ENCODE measurements at regions not wholly inside any gene's neighbourhood (a gene's known extent, or its start where the extent isn't known, plus 50 kb on each side); places are given as distances from the start of the nearest gene placed in this dataset.

GRCh38 chr13:31853643-31854326, 114.5 kb downstream of the RXFP2 start:
- Mint-ChIP-seq H3K36me3 (ENCODE audit: insufficient read depth, unreplicated experiment) (no peaks in the 10 kb centered on the region), H3K4me1 (ENCODE audit: insufficient read depth, unreplicated experiment) (no peaks in the 10 kb centered on the region), H3K9me3 (ENCODE audit: unreplicated experiment) (no peaks in the 10 kb centered on the region), H3K27ac (ENCODE audit: low read depth, unreplicated experiment) (no peak overlapping the region), H3K27me3 (ENCODE audit: insufficient read depth, unreplicated experiment) (peaks cover 4% of the 10 kb centered on the region), H3K4me3 (ENCODE audit: unreplicated experiment) (no peak overlapping the region)
- no peak for DNase-seq (ENCODE audit: unreplicated experiment)
- ChIA-PET CTCF (interaction anchor here (0.7 to 1.0 kb wide), 2 partner anchors 56 to 217 kb away, joined by 3 read pairs; no protein-coding TSS in a partner anchor), POLR2A (no interaction called here)
- intact Hi-C loops (cut with micrococcal nuclease), result no loop called here
- no TSS peak for BruUV-seq (replicated peaks)
- TF ChIP-seq, protein P1, sequence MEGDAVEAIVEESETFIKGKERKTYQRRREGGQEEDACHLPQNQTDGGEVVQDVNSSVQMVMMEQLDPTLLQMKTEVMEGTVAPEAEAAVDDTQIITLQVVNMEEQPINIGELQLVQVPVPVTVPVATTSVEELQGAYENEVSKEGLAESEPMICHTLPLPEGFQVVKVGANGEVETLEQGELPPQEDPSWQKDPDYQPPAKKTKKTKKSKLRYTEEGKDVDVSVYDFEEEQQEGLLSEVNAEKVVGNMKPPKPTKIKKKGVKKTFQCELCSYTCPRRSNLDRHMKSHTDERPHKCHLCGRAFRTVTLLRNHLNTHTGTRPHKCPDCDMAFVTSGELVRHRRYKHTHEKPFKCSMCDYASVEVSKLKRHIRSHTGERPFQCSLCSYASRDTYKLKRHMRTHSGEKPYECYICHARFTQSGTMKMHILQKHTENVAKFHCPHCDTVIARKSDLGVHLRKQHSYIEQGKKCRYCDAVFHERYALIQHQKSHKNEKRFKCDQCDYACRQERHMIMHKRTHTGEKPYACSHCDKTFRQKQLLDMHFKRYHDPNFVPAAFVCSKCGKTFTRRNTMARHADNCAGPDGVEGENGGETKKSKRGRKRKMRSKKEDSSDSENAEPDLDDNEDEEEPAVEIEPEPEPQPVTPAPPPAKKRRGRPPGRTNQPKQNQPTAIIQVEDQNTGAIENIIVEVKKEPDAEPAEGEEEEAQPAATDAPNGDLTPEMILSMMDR (IDR thresholded peaks at IDR 0.05; ENCODE audit: unreplicated experiment), result no peak

DNA sequence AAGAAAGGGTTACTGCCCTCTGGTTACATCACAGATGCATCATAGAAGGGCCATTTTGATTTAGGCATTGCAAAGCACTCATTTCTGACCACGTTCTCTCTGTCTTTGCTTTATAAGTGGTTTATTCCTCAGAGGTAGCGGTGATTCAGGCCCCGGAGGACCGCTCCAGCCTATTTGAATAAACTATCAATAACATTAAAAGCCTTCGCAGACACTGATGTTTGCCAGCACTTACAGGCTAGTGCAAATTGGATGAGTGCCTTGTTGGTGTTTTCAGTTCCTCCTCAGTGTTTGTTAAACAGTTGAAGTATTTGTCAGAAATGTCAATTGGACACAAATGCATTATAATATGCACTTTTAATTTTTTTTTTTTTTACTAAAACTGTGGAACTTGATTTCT, 120.2 kb downstream of the RXFP2 start:
- DNase-seq (ENCODE audit: unreplicated experiment), result no peak
- ChIA-PET POLR2A (interaction anchor here (0.7 kb wide), 1 partner anchor 313 kb away, joined by 4 read pairs; no protein-coding TSS in a partner anchor), CTCF (no interaction called here)
- Mint-ChIP-seq H3K9me3 (ENCODE audit: unreplicated experiment) (no peaks in the 10 kb centered on the region), H3K36me3 (ENCODE audit: insufficient read depth, unreplicated experiment) (no peaks in the 10 kb centered on the region), H3K4me1 (ENCODE audit: insufficient read depth, unreplicated experiment) (no peaks in the 10 kb centered on the region), H3K27ac (ENCODE audit: low read depth, unreplicated experiment) (no peak overlapping the region), H3K4me3 (ENCODE audit: unreplicated experiment) (no peak overlapping the region), H3K27me3 (ENCODE audit: insufficient read depth, unreplicated experiment) (no peaks in the 10 kb centered on the region)
- intact Hi-C loops (cut with micrococcal nuclease), result no loop called here
- TF ChIP-seq, protein P1 (IDR thresholded peaks at IDR 0.05; ENCODE audit: unreplicated experiment), result no peak
- no TSS peak for BruUV-seq (replicated peaks)

- H3K9me3 Mint-ChIP-seq (ENCODE audit: unreplicated experiment), result no peaks in the 10 kb centered on the region
- intact Hi-C loops (cut with micrococcal nuclease), result no loop called here
- TF ChIP-seq, protein P1 (IDR thresholded peaks at IDR 0.05; ENCODE audit: unreplicated experiment), result no peak
- H3K27ac Mint-ChIP-seq (ENCODE audit: low read depth, unreplicated experiment), result no peak overlapping the region
- H3K36me3 Mint-ChIP-seq (ENCODE audit: insufficient read depth, unreplicated experiment), result no peaks in the 10 kb centered on the region
- no TSS peak for BruUV-seq (replicated peaks)
- no peak overlapping the region for H3K4me3 Mint-ChIP-seq (ENCODE audit: unreplicated experiment)
- CTCF ChIA-PET, result no interaction called here
- no peaks in the 10 kb centered on the region for H3K27me3 Mint-ChIP-seq (ENCODE audit: insufficient read depth, unreplicated experiment)
- no peak for DNase-seq (ENCODE audit: unreplicated experiment)
- POLR2A ChIA-PET, result interaction anchor here (0.7 kb wide), 1 partner anchor 314 kb away, joined by 4 read pairs; no protein-coding TSS in a partner anchor
- no peaks in the 10 kb centered on the region for H3K4me1 Mint-ChIP-seq (ENCODE audit: insufficient read depth, unreplicated experiment)
Observed at GRCh38 chr13:31860002-31860401, 120.7 kb downstream of the RXFP2 start.

GRCh38 chr13:31862828-31863227, 123.5 kb downstream of the RXFP2 start:
- CTCF ChIA-PET, result no interaction called here
- H3K36me3 Mint-ChIP-seq (ENCODE audit: insufficient read depth, unreplicated experiment), result no peaks in the 10 kb centered on the region
- intact Hi-C loops (cut with micrococcal nuclease), result no loop called here
- no peaks in the 10 kb centered on the region for H3K27me3 Mint-ChIP-seq (ENCODE audit: insufficient read depth, unreplicated experiment)
- no peaks in the 10 kb centered on the region for H3K9me3 Mint-ChIP-seq (ENCODE audit: unreplicated experiment)
- no TSS peak for BruUV-seq (replicated peaks)
- no peak overlapping the region for H3K4me3 Mint-ChIP-seq (ENCODE audit: unreplicated experiment)
- DNase-seq (ENCODE audit: unreplicated experiment), result no peak
- POLR2A ChIA-PET, result no interaction called here
- no peaks in the 10 kb centered on the region for H3K4me1 Mint-ChIP-seq (ENCODE audit: insufficient read depth, unreplicated experiment)
- TF ChIP-seq, protein P1 (IDR thresholded peaks at IDR 0.05; ENCODE audit: unreplicated experiment), result no peak
- H3K27ac Mint-ChIP-seq (ENCODE audit: low read depth, unreplicated experiment), result no peak overlapping the region
